Activated naive CD4-positive, alpha-beta T cell (primary cell): ENCODE measurements at regions not wholly inside any gene's neighbourhood (a gene's known extent, or its start where the extent isn't known, plus 50 kb on each side); places are given as distances from the start of the nearest gene placed in this dataset.

Experiments used
- DNase-seq, 4 experiments: peaks; one replicate each; lab custom pipeline; 2025; lab: John Stamatoyannopoulos, UW

DNA sequence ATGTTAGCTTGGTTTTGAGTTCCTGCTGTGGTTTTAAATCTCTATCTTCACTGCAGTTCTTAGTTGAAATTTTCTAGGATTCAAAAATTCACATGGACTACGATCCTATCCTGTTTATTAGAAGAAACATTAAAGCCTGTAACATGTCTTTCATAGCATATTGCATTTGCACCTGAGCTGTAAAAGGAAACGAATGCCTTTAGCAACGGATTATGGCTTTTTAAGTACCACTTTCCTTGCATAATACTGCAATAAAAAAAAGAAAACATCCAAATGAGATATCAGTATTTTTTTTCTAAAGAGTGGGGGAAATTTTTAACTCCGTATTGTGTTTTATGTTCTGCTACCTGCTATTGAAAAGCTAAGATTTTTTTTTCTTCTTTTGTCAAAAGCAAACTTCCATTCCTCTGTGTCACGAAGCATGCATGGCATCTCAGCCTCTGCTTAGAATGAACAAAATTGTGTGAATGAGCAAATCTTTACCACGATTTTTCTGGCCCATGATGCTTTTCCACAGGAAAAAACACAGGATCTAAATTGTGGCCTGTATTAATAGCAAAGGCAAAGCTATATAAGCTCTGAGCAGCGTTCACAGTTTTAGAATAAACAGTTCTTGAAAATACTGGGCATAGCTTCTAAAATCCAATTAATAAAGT is 110.0 kb upstream of the CDIN1 start:
- DNase-seq = no peak

- DNase-seq = no peak
Measured at GRCh38 chr15:36472672-36473071, 106.8 kb upstream of the CDIN1 start.

GRCh38 chr15:36478561-36478960 is 100.9 kb upstream of the CDIN1 start:
- no peak for DNase-seq

- no peak for DNase-seq
Measured at GRCh38 chr15:36479200-36479896, 100.1 kb upstream of the CDIN1 start.

GRCh38 chr15:36481156-36481555 is 98.3 kb upstream of the CDIN1 start:
- no peak for DNase-seq

DNA sequence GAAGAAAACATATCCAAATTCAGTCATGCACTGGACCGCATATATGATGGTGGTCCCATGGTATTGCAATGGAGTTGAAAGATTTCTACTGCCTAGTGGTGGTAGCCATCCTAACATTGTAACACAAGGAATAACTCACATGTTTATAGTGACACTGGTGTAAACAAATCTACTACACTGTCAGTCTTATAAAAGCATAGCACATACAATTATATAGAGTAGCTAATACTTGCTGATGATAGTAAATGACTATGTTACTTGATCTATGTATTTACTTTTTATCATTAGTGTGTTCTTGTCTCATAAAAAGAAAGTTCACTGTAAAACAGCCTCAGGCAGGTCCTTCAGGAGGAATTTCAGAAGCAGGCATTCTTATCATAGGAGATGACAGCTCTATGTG is 96.0 kb upstream of the CDIN1 start:
- no peak for DNase-seq

GRCh38 chr15:36484038-36484778 is 95.2 kb upstream of the CDIN1 start:
- DNase-seq = no peak

DNA sequence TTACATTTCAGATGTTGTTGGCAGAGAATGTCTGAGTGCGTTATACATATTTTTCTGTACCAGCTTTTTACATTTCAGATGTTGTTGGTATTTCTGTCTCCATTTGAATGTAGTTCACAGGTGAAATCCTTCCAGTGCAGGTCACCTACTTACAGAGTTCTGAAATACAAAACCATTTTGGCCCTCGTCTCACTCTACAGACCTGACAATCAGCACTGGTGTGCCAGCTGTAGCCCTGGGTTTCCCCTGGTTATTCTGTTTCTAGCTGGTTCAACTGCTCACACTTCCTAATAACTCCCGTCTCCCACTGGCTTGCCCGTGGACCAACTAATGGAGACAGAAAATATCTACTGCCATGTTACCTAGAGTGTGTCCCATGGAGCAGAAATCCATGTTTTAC is 87.5 kb upstream of the CDIN1 start:
- no peak for DNase-seq

DNA sequence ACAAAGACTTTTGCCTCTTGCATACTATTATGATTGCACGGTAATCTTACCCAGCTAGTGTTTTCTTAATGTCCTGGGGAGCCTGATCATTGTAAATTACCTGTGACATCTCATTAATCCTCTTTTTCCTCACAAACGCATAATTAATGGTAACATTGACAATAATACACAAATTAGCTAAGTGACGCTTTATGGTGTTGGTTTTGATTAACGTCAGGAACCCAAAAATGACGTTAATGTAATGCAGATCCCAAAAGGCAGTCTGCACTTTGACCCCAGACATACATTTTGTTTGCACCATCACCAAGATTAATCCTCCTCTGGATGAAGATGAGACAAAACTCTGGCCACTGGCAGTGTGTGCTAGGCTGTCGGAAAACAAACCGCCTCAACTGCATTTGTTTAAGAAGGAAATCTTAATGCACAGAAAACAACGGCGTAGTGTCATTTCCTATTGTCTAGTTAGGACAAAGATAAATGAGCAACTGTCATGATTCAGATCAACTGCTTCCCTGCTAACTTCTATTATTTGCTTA is 83.9 kb upstream of the CDIN1 start:
- no peak for DNase-seq

- no peak for DNase-seq
Measured at GRCh38 chr15:36497901-36498300, 81.5 kb upstream of the CDIN1 start.

DNA sequence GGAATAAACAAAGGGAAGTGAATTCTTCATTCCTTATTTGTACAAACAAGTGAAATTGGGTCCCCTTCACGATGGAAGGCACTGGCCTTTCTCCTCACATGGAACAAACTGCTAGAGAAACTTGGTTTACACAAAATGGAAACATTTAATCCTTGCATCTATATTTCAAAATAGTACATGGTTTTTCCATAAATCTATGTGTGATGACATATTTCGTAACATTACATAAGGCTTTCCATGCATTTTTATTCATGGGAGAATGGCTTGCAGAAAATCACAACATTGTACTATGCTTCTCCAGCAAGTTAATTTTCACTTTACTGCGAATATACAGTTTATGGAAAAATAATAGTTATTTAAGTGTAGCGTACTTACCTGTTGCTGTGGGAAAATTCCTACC is 81.0 kb upstream of the CDIN1 start:
- DNase-seq = no peak

DNA sequence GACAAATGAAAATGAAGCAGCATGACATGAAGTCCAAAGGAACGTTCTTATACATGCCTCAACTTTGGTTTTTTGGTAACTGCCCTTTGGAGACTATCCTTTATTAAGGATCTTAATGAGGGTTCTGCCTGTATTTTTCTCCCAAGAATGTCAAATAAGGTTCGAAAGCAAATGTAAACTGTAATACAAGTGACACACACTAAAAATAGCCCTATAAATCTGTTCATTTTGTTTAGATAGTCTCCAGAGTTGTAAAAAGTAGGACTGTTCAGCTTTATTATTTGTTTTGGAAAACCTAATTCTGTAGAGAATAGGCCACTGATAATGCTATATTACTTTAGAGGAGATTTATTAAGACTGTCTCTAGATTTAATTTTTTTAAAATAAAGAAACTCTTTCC is 80.5 kb upstream of the CDIN1 start:
- no peak for DNase-seq

- no peak for DNase-seq
Measured at GRCh38 chr15:36499412-36500389, 79.7 kb upstream of the CDIN1 start.

GRCh38 chr15:36501063-36501678 is 78.3 kb upstream of the CDIN1 start:
- DNase-seq = no peak

DNA sequence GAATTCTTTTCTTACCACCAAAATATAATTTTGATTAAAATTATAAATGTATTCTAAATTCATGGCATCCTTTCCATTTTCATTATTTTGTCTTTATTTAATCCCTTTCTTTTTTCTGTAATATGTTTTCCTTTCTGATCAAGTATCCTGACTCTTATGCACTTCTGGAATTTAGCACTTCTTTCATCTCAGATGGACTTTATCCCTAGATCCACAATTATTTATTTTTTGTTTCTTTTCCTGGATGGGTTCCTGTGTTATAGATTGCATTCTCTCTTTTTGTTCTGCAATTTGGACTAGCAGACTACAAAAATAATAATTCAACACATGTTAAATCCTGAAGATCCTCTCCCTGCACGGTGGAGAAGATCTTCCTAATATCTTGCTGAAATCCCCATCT is 76.9 kb upstream of the CDIN1 start:
- DNase-seq = no peak

- no peak for DNase-seq
Measured at GRCh38 chr15:36506733-36507356, 72.6 kb upstream of the CDIN1 start.

DNA sequence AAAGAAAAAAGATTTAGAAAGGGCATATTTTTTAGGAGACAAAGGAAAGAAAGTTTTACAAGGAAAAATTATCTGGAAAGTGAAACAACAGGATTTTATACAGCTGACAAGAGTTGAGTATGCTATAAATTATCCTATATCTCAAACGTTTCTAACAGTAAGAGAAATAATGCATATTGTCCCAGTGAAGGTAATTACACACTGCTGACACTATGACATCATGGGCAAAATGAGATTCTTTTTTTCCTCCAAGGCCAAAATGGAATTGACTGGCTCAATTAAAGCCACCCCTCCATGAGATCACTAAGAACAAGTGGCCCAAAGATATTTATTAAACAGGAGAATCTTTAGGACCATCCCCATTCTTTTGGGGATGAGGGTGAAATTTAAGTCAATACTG is 72.0 kb upstream of the CDIN1 start:
- no peak for DNase-seq

DNA sequence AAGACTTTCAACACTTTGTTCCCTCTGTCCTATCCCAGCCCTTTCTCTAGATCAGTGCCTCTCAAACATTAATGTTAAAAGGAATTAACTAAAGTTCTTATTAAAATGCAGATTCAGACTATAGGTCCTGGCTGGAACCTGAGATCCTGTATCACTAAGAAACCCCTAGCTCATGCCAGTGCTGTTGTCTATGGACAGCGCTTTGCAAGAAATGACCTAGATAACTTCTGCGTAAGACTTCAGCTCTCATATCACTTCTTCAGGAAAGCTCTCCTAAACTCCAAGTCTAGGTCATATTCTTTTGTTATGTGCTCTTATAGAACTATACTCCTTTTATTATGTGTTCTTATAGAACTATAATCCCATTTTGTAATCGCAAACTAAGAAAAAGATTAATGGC is 67.8 kb upstream of the CDIN1 start:
- no peak for DNase-seq

DNA sequence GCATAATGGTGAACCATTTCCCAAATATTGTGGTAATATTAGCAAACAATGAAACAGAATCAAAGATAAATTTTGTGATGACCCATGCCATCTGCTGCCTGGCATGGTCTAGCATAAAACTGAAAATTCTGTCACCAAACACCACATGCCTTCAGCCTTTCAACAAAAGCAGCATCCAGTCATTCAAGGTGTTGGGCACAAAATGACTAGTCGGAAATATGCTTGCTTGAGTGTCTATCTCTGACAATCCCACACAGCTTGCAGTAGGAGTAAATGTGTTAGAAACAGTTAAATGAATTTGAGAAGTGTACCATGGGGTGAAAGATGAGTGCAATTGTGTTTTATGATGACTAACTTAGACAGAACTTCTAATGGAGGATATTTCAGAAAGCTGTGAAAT is 61.7 kb upstream of the CDIN1 start:
- DNase-seq = no peak

DNA sequence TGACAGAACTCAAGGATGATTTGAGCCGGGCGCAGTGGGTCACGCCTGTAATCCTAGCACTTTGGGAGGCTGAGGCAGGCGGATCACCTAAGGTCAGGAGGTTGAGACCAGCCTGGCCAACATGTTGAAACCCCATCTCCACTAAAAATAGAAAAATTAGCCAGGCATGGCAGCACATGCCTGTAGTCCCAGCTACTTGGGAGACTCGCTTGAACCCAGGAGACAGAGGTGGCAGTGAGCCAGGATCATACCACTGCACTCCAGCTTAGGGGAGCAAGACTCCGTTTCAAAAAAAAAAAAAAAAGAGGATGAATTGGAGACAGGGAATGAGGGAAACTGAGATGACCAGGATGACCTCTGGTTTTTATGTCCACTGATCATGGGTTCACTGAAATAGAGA is 60.4 kb upstream of the CDIN1 start:
- no peak for DNase-seq

- DNase-seq = no peak
Measured at GRCh38 chr15:36525430-36525829, 54.0 kb upstream of the CDIN1 start.
